Neutrophil (primary cell): ENCODE measurements at regions not wholly inside any gene's neighbourhood (a gene's known extent, or its start where the extent isn't known, plus 50 kb on each side); places are given as distances from the start of the nearest gene placed in this dataset.

Experiments used
- H3K27ac ChIP-seq: fragments of 200-600 bp; sonication (generic); 2 replicates; pipeline ENCODE4 v1.5.1; 2016; ENCODE audit warnings: mild to moderate bottlenecking, moderate library complexity
- H3K27me3 ChIP-seq: fragments of 200-600 bp; sonication (generic); 2 replicates; pipeline ENCODE4 v1.6.0; 2016; ENCODE audit warnings: mild to moderate bottlenecking
- H3K36me3 ChIP-seq: fragments of 200-600 bp; sonication (generic); 2 replicates; pipeline ENCODE4 v1.5.1; 2017
- H3K4me1 ChIP-seq, 2 experiments: fragments of 200-600 bp in 1 of 2; sonication (generic) in 1 of 2; 1 replicate in 1 of 2; 2 replicates in 1 of 2; pipeline versions ENCODE4 v1.5.1 to v1.6.1; 2013 to 2016; ENCODE audit warnings: low read depth in 1 of 2, low read length in 1 of 2, mild to moderate bottlenecking in 1 of 2, moderate library complexity in 1 of 2; ENCODE audit not compliant: control insufficient read depth in 1 of 2, insufficient read depth in 1 of 2
- H3K4me3 ChIP-seq, 2 experiments: fragments of 200-600 bp in 1 of 2; sonication (generic) in 1 of 2; 1 replicate in 1 of 2; 2 replicates in 1 of 2; pipeline ENCODE4 v1.5.1; 2013 to 2016; ENCODE audit warnings: low read depth in 1 of 2, low read length in 1 of 2, mild to moderate bottlenecking in 1 of 2, moderate library complexity in 1 of 2
- H3K9me3 ChIP-seq: fragments of 200-600 bp; sonication (generic); 2 replicates; pipeline ENCODE4 v1.5.1; 2016
- CTCF ChIP-seq: fragments of 200-600 bp; sonication (generic); IDR thresholded peaks from 2 replicates; pipeline ENCODE4 v1.5.1; 2016; ENCODE audit warnings: antibody characterized with exemption

GRCh38 chr5:117072439-117072838 is 497.8 kb upstream of the SEMA6A start:
- Histone ChIP-seq H3K4me3 (no peak overlapping the region), H3K27me3 (no peaks in the 10 kb centered on the region), H3K4me1 (no peaks in the 10 kb centered on the region), H3K36me3 (no peaks in the 10 kb centered on the region), H3K9me3 (no peaks in the 10 kb centered on the region), H3K27ac (no peak overlapping the region)
- TF ChIP-seq CTCF: no peak

GRCh38 chr5:117065800-117066199 is 491.2 kb upstream of the SEMA6A start:
- TF ChIP-seq CTCF: no peak

GRCh38 chr5:117065161-117065560 is 490.5 kb upstream of the SEMA6A start:
- Histone ChIP-seq H3K36me3 (no peaks in the 10 kb centered on the region), H3K27me3 (no peaks in the 10 kb centered on the region), H3K4me3 (no peak overlapping the region), H3K27ac (no peak overlapping the region), H3K9me3 (no peaks in the 10 kb centered on the region), H3K4me1 (no peaks in the 10 kb centered on the region)
- no peak for TF ChIP-seq CTCF

More at GRCh38 chr5:117065800-117066199, 491.2 kb upstream of the SEMA6A start:
- Histone ChIP-seq H3K27ac (no peak overlapping the region), H3K9me3 (no peaks in the 10 kb centered on the region), H3K36me3 (no peaks in the 10 kb centered on the region), H3K27me3 (no peaks in the 10 kb centered on the region), H3K4me3 (no peak overlapping the region), H3K4me1 (no peaks in the 10 kb centered on the region)

- TF ChIP-seq CTCF: no peak
- Histone ChIP-seq H3K27ac (no peak overlapping the region), H3K9me3 (no peaks in the 10 kb centered on the region), H3K36me3 (no peaks in the 10 kb centered on the region), H3K27me3 (no peaks in the 10 kb centered on the region), H3K4me3 (no peak overlapping the region), H3K4me1 (no peaks in the 10 kb centered on the region)
Observed at GRCh38 chr5:117060099-117060498, 485.5 kb upstream of the SEMA6A start.

DNA sequence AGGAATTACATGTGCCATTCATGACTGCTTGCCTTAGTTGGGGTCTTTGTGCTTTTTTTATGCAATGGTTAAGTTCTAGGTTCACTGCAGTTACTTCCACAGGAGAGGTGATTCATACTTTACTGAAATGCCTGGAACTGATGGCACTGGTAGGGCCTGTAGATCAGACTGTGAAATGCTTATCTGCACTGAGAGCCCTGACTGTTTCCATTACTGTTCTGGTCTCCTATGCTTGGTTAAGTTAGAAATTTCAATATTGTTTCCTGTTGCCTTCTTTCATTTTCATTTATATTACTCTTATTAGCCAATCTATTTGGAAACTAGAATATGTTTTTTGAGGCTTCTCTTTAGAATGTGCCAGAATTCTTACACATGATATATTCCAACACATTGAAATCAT is 484.1 kb upstream of the SEMA6A start:
- Histone ChIP-seq H3K27ac (no peak overlapping the region), H3K9me3 (no peaks in the 10 kb centered on the region), H3K4me3 (no peak overlapping the region), H3K36me3 (no peaks in the 10 kb centered on the region), H3K4me1 (no peaks in the 10 kb centered on the region), H3K27me3 (no peaks in the 10 kb centered on the region)
- no peak for TF ChIP-seq CTCF

- Histone ChIP-seq H3K4me3 (no peak overlapping the region), H3K27me3 (no peaks in the 10 kb centered on the region), H3K9me3 (no peaks in the 10 kb centered on the region), H3K4me1 (no peaks in the 10 kb centered on the region), H3K27ac (no peak overlapping the region), H3K36me3 (no peaks in the 10 kb centered on the region)
- no peak for TF ChIP-seq CTCF
Observed at GRCh38 chr5:117055517-117055916, 480.9 kb upstream of the SEMA6A start.
